ENCODE measurements at regions not wholly inside any gene's neighbourhood (a gene's known extent, or its start where the extent isn't known, plus 50 kb on each side); places are given as distances from the start of the nearest gene placed in this dataset.
"Not testable (repeated sequence)": the region's sequence is repeated elsewhere in the genome, so short reads cannot be mapped to it uniquely, and the experiment has no call there.

DNA sequence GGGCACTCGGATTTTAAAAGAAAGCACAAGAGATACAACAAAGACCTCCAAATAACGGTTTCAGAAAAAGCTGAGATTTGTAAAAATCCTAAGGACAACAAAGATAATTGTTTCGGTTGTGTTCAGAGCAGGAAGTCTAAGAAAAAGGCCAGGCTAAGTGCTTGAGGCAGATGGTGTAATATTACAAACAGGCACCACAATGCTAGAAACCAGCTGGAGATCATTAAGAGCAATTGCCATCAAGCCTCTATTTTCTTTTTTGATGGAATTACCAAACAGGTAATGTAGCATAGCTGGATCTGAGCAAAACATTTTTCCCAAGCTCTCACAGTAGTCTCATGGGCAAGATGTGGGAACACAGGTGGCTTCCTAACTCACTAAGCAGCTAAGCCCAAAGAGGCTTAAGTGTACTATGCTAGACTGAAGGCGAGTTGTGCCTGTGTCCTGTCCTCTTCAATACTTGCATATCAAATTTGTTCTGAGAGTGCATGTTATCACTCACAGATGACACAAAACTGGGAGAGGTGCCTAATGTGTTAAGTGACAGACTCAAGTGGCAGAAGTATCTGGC is 161.6 kb downstream of the GLUL start:
- TF ChIP-seq, protein P1, sequence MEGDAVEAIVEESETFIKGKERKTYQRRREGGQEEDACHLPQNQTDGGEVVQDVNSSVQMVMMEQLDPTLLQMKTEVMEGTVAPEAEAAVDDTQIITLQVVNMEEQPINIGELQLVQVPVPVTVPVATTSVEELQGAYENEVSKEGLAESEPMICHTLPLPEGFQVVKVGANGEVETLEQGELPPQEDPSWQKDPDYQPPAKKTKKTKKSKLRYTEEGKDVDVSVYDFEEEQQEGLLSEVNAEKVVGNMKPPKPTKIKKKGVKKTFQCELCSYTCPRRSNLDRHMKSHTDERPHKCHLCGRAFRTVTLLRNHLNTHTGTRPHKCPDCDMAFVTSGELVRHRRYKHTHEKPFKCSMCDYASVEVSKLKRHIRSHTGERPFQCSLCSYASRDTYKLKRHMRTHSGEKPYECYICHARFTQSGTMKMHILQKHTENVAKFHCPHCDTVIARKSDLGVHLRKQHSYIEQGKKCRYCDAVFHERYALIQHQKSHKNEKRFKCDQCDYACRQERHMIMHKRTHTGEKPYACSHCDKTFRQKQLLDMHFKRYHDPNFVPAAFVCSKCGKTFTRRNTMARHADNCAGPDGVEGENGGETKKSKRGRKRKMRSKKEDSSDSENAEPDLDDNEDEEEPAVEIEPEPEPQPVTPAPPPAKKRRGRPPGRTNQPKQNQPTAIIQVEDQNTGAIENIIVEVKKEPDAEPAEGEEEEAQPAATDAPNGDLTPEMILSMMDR (IDR thresholded peaks at IDR 0.05) = no peak
- TF ChIP-seq POLR2A (IDR thresholded peaks at IDR 0.05) = no peak
- intact Hi-C loops (cut with DNase I; ENCODE audit: low total_unique reads) = no loop called here
- DNase-seq (ENCODE audit: low spot score in 2 of 2) = no peak
- 60 to 66% methylated on average over 4 of the region's 4 CpGs for WGBS, 2 donors
- no peak overlapping the region for H3K4me3 ChIP-seq (ENCODE audit: low read depth, poor library complexity, severe bottlenecking)

DNA sequence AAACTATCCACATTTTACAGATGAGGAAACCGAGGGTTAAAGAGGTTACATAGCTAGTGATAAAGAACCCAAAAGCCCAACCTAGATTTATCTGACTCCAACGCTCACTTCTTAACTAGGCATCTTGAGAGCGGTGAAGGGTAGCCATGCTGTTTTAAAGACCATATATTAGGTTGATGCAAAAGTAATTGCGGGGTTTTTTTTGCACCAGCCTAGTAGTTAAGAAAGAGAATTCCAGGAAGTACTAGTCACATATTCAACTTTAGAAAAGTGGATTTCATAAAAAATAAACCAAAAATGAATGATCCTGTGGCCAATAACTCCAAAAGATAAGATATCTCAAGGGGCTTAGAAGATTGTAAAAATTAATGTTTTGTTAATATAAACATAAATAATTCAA is 162.1 kb downstream of the GLUL start:
- no peak for TF ChIP-seq POLR2A (IDR thresholded peaks at IDR 0.05)
- TF ChIP-seq, protein P1 (IDR thresholded peaks at IDR 0.05) = no peak
- intact Hi-C loops (cut with DNase I; ENCODE audit: low total_unique reads) = no loop called here
- DNase-seq (ENCODE audit: low spot score in 2 of 2) = no peak
- 88 to 89% methylated on average over 4 of the region's 4 CpGs for WGBS, 2 donors
- no peak overlapping the region for H3K4me3 ChIP-seq (ENCODE audit: low read depth, poor library complexity, severe bottlenecking)

DNA sequence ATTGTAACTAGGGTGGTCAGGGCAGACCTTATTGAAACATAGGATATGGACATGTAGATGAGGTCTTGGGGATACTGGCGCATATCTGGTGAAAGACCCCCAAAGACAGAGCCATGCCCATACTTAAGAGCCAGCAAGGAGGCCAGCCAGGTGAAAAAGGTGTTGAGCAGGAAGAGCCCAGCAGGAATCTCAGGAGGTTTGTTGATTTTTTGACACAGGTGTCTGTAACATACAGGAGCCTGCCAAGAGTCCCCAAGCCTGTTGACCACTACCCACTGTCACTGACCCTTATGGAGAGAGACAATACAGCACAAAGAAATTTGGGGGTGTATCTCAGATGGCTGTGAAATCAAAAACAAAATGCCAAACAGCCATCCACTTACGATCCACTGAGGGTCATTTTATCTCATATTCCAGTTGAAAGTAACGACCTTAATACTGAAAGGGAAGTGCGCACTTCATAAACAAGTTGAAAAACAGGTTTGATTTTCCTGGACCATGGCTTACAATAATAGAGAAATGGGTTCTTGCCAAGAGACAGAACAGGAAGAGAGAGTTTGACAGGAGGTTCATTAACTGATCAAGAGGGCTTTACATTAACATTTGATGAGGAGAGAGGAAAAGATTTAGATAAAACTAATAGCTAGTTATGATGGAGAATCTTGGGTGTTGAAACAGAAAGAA is 163.6 kb downstream of the GLUL start:
- no peak overlapping the region for H3K4me3 ChIP-seq (ENCODE audit: low read depth, poor library complexity, severe bottlenecking)
- intact Hi-C loops (cut with DNase I; ENCODE audit: low total_unique reads) = no loop called here

DNA sequence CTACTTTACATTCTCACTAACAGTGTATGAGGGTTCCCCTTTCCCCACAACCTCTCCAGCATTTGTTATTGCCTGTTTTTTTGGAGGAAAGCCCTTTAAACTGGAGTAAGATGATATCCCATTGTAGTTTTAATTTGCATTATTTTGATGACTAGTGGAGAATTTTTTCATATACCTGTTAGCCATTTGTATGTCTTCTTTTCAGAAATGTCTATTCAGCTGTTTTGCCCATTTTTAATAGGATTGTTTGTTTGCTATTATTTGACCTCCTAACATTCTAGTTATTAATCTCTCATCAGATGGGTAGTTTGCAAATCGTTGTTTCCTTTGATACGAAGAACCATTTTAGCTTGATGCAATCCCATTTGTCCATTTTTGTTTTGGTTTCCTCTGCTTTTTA is 165.0 kb downstream of the GLUL start:
- H3K4me3 ChIP-seq (ENCODE audit: low read depth, poor library complexity, severe bottlenecking) = no peak overlapping the region
- DNase-seq (ENCODE audit: low spot score in 2 of 2) = no peak
- WGBS, 2 donors = 88 to 94% methylated on average over 2 of the region's 2 CpGs
- intact Hi-C loops (cut with DNase I; ENCODE audit: low total_unique reads) = no loop called here
- TF ChIP-seq, protein P1 (IDR thresholded peaks at IDR 0.05) = no peak
- no peak for TF ChIP-seq POLR2A (IDR thresholded peaks at IDR 0.05)

More for the DNA sequence above, 163.6 kb downstream of the GLUL start:
- 43 to 54% methylated on average over 4 of the region's 4 CpGs for WGBS, 2 donors
- TF ChIP-seq, protein P1 (IDR thresholded peaks at IDR 0.05) = no peak
- TF ChIP-seq POLR2A (IDR thresholded peaks at IDR 0.05) = no peak
- DNase-seq (ENCODE audit: low spot score in 2 of 2) = no peak

DNA sequence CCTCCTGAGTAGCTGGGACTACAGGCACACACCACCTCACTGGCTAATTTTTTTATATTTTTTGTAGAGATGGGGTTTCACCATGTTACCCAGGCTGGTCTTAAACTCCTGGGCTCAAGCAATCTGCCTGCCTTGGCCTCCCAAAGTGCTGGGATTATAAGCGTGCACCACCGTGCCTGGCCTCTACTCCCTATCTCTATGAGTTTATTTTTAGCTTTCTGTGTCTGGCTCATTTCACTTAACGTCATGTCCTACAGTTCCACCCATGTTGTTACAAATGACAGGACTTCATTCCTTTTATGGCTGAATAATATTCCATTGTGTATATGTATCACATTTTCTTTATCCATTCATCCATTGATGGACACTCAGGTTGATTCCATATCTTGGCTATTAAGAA is 164.2 kb upstream of the ZNF648 start:
- DNase-seq (ENCODE audit: low spot score in 2 of 2); intact Hi-C loops (cut with DNase I; ENCODE audit: low total_unique reads); H3K4me3 ChIP-seq (ENCODE audit: low read depth, poor library complexity, severe bottlenecking): not testable (repeated sequence)
- WGBS, 2 donors = 83 to 89% methylated on average over 3 of the region's 3 CpGs

DNA sequence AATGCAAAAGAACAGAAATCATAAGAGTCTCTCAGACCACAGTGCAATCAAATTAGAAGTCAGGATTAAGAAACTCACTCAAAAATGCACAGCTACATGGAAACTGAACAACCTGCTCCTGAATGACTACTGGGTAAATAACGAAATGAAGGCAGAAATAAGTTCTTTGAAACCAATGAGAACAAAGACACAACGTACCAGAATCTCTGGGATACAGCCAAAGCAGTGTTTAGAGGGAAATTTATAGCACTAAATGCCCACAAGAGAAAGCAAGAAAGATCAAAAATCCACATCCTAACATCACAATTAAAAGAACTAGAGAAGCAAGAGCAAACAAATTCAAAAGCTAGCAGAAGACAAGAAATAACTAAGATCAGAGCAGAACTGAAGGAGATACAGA is 160.5 kb upstream of the ZNF648 start:
- intact Hi-C loops (cut with DNase I; ENCODE audit: low total_unique reads); DNase-seq (ENCODE audit: low spot score in 2 of 2): not testable (repeated sequence)

DNA sequence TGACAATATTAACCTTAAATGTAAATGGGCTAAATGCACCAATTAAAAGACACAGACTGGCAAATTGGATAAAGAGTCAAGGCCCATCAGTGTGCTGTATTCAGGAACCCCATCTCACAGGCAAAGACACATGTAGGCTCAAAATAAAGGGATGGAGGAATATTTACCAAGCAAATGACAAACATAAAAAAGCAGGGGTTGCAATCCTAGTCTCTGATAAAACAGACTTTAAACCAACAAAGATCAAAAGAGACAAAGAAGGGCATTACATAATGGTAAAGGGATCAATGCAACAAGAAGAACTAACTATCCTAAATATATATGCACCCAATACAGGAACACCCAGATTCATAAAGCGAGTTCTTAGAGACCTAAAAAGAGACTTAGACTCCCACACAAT is 159.9 kb upstream of the ZNF648 start:
- DNase-seq (ENCODE audit: low spot score in 2 of 2); intact Hi-C loops (cut with DNase I; ENCODE audit: low total_unique reads); H3K4me3 ChIP-seq (ENCODE audit: low read depth, poor library complexity, severe bottlenecking): not testable (repeated sequence)
- 92 to 97% methylated on average over 1 of the region's 1 CpG for whole genome bisulfite sequencing, 2 donors

More for the DNA sequence above, 160.5 kb upstream of the ZNF648 start:
- not testable (repeated sequence) for H3K4me3 ChIP-seq (ENCODE audit: low read depth, poor library complexity, severe bottlenecking)
- WGBS, 2 donors = 76 to 78% methylated on average over 2 of the region's 2 CpGs

Measured in lower leg skin (tissue), 4 donors.